Stimulated activated CD8-positive, alpha-beta memory T cell treated with anti-CD3 and anti-CD28 coated beads, Interleukin-15, amount 100 ng/mL, for 48 hours (primary cell): ENCODE measurements at regions not wholly inside any gene's neighbourhood (a gene's known extent, or its start where the extent isn't known, plus 50 kb on each side); places are given as distances from the start of the nearest gene placed in this dataset.
A peak's percentile ranks its signal among the peaks of the same experiment; 100 is the strongest.

Experiments
- DNase-seq, 2 donors: peaks; one replicate each; pipeline ENCODE4 v3.0.0-alpha.2; 2020; ENCODE audit warnings: low read depth in 2 of 2

DNA sequence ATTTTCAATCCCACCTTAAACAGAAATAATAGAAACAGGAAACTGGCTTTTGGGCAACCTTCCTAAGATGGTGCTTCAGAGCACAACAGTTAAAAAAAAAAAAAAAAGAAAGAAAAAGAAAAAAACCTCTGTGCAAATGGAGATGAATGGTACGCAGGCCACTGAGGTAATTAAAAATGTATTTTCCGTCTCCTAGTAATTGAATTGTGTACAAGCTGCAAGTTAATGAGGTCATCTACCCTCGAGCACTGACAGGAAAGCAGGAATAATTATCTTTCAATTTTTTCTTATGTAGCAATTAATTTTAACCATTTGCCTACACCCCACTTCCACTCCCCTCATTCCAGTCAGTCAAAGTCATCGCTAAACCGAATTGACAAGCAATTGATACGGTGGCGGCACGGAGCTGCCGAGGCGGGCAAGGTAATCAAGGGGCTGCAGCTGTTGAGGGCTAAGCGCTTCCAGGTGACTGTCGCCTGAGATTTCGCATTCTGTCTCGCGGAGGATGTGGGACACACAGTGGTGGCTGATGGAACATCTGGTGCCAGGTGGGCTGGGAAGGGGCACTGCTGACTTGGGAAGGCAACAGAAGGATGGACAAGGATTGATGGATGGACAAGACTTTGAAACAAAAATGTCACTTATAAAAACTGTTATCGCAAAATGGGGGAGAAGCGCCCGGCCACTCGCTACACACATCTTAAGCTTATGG lies 109.4 kb downstream of the RCN1 start:
- DNase-seq = no peak

DNA sequence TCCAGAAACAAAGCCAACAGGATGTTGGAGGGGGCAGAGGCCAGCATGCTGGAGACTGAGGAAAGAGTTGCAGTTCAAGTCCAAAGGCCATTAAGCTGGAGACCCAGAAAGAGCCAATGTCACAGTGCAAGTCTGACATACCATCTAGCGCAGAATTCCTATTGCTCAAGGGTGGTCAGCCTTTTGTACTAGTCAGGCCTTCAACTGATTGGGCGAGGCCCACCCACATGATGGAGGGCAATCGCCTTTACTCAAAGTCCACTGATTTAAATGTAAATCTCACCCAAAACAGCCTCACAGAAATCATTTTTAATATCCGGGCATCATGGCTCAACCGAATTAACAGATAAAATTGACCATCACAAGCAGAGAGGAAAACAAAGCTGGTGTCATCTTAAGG lies 113.9 kb downstream of the RCN1 start:
- no peak for DNase-seq

DNA sequence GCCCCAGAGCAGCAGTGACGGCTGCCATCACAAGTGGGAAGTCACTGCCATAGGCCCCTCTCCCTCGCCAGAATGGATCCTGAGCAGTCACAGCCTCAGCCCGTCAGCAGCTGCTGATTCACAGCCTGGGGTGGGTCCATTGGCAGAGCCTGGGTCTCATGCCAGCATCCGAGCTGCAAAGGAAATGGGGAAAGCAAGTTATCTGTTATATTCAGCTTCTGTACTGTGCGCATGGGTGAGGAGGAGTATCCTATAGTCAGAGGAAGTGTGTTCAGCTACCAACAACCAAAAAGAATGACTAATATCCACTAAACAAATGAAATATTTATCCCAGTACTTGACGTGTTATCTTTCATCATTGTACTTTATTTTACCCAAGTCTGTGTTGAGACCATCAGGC lies 119.7 kb downstream of the RCN1 start:
- no peak for DNase-seq

DNA sequence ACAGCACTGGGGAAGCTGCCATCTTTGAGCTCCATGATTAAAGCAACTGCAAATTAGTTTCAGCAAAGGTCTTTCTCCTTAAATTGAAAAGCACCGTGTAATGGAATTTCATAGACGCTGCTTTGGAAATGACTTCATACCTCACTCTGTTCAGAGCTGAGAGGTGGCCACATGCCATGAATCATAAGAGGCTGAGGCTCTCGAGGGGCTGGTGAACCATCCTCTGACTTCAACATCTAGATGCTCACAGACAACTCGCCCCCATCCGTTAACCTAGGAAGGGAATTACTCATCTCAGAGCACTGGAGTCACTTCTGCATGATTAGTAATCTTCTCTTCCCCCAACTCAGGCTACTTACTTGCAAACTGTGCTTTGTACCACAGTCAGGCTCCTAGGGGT lies 122.3 kb downstream of the RCN1 start:
- peak; percentile 22 to 57 for DNase-seq

DNA sequence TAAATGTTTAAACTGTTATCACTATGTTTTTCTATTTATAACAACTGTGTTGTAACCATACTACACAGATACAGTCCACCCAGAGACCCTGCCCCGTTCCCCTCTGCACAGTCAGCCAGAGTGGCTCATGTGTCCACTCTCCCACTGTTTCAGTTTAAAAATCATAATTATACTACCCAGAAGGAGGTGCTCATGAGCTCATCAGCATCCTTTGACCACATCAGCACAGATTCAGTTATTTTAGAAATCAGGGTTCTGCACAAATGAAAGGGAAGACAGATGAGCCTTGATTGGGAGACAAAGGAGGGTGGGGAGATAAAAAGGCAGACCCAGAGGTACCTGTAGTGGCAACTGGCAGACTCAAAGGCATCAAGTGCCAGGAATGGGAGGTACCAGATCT lies 124.3 kb downstream of the RCN1 start:
- no peak for DNase-seq

DNA sequence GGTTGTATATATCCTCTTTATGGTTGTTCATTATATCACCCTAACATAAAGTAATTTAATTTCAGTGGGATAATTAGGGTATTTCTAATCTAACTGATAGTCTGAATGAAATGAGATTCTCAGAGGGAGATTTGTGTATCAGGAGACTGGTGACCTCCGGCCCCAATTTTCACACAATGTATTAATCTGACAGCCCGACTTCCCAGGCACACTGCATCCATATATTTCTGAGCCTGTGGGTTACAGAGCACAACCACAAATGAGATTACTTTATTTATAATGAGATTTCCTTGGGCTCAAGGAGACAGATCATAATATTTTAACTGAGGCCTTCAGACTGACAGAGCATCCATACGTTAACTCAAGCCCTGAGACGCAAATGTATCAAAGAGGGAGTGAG lies 125.9 kb downstream of the RCN1 start:
- no peak for DNase-seq

DNA sequence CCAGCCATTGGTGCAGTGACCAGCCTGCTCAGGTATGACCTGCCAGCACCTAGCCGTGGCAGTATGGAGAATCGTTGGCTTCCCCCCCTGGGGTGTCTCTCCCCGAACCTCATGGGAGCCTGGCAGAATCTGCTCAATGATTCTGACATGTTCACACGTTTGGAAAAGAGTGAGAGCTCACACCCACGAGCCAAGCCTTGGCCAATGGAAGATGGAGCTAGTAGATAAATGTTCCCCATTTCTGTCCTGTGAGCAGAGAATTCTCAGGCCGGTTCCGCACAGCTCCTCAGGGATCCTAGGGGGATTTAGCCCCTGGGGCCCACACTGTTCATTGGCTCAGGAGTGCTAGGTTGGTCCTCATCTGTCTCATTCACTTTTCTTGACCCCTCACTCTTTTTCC lies 128.4 kb downstream of the RCN1 start:
- no peak for DNase-seq

DNA sequence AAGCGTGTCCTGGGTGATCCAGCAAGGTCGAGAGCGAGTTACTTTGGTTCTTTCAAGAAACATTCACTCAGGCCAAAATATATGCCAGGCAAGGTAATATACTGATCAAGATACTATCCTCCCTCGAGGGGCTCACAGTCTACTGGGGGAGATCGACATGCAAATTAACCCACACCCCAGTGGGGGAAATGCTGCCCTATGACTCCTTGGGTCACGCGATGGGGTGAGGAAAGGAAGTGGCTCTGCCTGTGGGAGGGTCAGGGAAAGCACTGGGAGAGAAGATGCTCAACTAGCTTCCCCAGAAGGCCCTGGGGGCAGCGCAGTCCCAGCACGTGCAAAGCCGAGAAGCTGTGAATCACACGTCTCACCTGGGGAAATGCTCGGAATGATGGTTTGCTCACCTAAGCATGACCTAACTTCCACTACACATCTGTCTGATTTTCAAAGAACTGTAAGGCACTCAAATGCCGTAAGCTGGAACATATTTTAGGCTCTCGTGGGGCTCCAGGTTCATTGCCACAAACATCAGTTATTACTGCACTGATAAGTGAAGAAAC lies 130.7 kb downstream of the RCN1 start:
- no peak for DNase-seq

DNA sequence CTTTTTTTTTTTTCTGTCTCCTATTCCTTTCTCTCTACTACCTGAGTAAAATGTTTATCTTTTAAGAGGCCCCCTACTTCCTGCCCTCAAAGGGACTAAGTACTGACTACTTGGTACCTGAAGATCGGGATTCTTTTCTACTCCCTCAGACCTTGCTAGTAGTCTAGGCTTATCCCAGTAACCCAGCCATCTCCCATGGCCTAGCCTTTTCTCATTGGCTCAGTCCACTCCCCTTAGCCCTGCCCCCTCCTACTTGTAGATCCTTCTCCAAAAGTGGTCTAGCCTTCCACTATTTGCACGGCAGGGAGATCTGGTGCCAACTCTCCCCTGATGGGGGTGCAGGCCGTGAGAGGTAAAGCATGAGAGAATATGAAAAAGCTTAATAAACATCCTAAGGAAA lies 133.7 kb downstream of the RCN1 start:
- DNase-seq = no peak

DNA sequence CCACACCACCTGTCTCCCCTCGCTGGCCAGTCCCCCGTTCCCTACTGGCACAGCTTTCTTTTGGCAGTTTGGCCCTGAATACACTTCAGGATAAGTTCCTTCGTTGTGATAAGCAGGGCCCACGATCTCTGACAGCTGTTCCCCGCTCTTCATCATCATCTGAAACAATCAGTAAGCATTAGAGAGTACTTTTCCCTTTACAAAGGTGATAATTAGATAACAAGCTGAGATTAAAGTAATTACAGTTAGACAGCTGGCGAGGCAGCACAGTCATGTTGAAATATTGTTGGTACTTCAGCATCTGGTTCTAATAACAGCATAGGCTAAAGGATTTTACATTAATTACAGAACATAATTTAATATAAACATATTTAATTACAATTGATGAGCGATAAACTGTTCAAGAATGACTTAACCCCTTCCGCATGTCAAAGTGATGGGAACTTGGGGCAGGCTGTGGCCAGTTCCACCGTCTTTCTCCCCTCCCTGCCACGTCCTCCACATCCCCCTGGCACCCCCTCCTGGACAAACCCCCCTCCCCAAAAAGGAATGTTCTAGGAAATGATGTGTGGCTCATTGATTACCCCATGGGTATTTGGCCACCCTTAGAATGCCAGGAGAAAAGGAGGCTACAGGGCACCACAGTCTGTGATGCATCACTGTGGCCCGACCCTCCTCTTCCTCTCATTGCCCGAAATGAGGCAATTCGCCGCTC lies 134.9 kb downstream of the RCN1 start:
- no peak for DNase-seq

DNA sequence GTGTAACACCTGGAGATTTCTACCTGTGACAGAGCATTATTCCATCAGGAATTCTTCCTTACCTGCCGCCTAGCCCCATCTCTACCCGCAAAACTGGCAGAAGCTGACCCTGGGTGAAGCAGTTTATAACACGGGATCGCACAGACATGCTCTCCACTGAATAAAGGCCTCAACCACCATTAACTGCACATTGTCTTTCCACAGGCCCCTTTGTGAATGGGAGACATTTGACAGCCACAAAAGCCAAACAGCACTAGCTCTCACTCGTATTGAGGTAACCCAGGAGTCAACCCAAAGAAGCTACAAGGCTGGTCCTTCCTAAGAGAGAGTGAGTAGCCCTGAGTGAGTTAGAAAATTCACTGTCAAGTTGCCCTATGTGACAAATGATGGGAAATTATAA lies 135.6 kb downstream of the RCN1 start:
- DNase-seq = no peak

DNA sequence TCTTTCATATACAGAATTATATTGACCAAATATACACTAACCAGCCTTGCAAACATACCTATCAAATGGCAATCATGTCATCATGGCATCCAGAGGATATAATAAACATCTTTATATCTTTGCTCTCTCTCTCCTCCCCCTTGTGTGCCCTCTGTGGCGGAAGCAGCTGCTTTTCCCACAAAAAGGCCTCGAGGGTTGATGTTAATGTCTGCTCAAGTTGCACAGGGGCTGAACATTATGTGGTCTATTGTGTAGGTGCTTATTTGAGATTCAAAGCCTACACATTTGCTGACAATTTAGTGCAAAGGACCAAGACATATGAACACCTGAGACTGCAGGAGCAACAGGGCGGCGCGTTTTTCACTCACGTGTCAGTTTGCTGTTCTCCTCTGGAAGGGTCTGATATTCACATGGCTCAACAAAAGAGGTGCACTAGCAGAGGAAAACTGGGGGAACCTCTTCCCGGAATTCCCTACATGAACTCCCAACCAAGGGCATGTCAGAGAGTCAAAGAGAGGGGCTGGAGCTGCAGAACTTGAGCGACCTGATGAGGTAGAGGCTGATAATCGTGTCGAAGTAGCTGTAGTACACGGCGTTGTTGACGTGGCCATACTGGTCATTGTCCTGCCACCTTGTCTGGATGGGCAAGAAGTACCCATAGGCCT lies 138.8 kb downstream of the RCN1 start:
- no peak for DNase-seq

DNA sequence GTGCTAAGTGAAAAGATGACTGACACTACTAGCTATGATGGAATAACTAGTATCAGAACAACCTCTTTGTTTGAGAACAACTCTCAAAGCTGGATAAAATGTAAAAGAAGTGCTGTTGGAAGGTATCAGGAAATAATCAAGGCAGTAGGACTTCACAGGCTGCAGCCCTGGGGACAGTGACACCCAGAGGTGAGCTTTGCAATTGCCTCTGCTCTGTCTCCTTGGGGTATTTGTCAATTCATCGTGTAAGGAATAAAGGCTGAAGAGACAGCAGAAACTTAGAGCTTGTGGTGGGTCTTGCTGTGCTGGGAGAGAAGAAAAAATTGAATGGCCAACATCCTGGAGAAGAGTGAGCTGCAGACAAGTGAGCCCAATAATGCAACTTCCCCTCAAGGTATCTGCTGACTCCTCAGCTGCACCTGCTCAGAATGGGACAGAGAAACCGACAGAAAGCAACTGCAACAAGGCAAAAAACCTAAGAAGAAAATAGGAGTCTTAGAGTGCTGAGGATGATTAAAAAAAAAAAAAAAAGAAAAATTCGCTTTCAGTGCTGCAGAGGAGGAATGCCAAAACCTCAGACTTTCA lies 141.1 kb downstream of the RCN1 start:
- DNase-seq = no peak

DNA sequence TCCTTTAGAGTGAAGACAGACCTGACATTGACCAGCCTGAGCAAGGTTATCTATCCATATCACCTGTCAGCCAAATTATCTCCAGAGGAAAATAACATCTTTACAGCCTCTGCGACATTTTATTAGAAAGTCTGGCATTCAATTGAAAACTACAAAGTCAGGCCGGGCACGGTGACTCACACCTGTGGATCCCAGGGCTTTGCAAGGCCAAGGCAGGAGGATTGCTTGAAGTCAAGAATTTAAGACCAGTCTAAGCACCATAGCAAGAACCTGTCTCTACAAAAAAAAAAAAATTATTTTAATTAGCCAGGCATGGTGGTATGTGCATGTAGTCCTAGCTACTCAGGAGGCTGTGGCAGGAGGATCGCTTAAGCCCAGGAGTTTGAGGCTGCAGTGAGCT lies 141.6 kb downstream of the RCN1 start:
- DNase-seq = no peak

DNA sequence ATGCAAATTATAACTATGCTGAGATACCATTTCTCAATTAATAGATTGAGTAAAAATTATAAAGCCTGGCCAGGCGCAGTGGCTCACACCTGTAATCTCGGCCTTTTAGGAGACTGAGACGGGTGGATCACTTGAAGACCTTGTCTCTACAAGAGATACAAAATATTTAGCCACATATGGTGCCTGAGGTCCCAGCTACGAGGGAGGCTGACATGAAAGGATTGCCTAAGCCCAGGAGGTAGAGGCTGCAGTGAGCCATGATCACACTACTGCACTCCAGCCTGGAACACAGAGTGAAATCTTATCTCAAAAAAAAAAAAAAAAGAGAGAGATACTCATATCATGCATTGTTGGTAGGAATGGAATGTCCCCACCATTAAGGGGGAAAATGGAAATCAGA lies 142.4 kb downstream of the RCN1 start:
- DNase-seq = no peak

DNA sequence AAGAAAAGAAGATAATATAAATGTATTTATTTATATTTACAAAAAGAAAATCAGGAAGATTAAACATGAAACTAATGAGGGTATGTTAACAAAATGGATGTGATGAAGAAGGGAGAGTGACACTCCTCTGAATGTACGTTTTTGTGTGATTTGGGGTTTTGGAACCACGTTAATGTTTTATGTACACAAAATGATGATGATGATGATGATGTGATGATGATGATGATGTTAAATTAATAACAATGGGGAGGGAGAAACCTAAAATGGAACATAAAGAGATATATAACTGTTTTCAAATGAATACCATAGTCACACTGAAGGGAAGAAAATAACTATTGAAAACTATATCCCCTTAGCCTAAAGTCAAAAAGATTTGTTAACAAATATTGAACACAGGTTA lies 143.1 kb downstream of the RCN1 start:
- no peak for DNase-seq

DNA sequence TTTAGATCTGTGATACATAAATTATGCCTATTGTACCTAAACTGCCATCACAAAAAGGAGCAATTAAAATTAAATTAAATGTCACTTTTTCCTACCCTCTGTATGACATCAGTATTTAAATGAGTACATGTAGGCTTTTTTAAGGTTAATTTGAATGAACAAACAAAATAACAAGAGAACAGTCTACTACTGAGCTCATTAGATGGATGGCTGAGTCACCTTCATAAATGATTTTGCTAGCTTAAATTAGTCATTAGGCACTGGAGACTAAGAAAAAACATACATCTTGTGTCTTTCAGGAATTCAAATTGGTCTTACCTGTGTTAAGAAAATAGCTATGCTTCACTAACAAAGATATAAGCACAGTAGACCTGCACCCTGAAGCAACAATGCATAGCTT lies 153.6 kb downstream of the RCN1 start:
- DNase-seq = no peak

DNA sequence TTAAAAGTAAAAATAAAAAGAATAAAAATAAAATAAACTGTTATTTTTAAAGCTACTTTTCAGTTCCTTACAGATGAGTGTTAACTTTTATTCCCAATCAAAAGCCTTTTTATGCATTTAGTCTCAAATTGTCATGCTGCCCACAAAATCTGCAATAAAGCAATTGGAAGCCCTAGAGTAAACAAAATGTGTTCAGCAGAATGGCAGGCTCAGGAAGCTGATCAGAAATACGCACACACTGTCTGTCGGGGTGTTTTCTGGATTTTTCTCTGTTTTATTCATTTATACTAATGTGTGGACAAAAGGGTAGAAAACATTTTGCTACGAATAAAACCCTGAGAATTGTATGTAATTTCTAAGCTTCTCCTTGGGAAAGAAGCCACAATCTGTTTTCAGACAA lies 162.8 kb downstream of the RCN1 start:
- DNase-seq = no peak

DNA sequence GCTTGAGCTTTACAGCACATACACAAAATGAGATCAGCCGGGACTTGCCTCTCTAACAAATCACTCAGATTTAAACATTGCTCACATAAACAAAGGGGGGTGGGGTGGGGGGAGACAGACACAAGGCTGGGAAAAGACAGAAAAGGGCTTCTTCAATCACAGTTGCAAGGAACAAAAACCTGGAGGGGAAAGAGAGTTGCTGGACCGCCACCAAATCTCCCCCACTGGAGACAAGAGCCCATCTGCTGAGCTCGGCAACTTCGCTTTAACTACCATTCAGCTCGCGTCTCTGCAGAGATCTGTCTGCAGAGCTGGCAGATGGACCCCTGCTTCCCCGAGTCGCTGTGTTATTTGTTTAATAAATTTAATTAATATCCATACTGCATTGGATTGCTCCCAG lies 165.0 kb downstream of the RCN1 start:
- no peak for DNase-seq

DNA sequence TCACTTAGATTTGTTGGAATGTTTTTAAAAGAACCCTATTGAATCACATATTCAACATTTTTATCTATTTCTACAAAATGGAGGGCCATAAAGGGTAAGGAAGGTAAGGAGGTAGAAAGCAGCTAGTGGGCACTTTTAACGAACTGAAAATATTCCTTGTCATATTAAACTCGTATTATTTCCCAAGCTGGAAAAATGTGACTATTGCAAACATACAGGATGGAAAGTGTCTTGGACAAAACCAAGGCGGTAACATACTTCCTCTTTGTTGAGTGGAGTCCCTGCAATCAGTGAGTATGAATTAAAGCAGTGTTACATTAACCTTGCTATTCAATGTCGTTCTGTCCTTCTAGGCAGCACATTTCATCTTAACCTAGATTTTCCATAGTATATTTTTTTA lies 165.6 kb downstream of the RCN1 start:
- no peak for DNase-seq

DNA sequence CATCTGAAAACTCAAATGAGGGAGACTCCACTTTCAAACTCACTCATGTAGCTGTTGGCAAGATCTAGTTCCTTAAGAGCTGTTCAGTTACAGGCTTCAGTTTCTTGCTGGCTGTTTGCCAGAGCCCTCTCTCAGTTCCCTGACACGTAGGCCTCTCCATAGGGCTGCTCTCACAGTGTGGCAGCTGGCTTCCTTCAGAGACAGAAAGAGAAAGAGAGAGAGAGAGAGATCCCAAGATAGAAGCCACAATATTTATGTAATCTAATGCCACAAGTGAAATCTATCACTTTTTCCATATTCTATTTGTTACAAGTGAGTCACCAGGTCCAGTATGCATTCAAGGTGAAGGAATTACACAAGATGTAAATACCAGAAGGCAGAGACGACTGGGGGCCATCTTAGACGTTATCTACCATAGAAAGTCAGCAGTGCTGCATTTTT lies 168.8 kb downstream of the RCN1 start:
- DNase-seq = no peak

DNA sequence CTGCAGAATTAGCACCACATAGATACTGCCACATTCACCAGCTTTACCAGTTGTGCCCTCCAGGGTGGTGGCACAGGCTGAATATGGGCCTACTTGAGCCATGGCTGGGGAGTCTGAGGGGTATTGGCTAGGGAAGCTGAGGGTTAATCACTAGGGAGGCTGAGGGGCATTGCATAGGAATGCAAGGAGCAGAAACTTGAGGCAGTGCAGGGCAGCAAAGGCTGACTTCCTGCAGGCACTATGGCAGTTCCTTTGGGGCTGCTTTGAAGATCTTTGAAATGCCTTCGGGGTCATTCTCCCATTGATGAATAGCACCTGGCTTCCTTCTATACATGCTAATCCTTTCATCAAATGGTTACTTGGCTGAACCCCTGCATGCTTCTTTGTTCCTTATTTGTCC lies 171.5 kb downstream of the RCN1 start:
- DNase-seq = no peak

DNA sequence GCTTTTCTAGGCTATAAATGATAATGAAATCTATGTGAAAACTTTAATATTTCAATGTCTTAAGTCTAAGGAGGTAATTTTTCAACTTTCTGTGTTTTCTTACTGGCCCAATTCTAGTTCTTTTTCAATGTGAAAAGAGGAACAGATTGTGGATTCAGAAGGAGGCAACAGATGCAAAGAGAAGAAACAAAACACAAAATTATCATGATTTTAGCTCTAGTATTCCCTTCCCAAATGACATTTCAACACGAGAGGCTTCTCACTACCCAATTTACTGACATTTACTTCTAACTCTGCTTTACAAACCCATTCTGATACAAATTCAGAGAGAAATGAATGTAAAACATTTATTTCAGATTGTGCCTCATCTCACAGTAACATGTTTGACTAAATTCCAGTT lies 169.4 kb downstream of the WT1 start:
- no peak for DNase-seq
